Neural progenitor cell (in vitro differentiated cells): ENCODE measurements at regions not wholly inside any gene's neighbourhood (a gene's known extent, or its start where the extent isn't known, plus 50 kb on each side); places are given as distances from the start of the nearest gene placed in this dataset.
A peak's percentile ranks its signal among the peaks of the same experiment; 100 is the strongest.

Source experiments
- DNase-seq: peaks from one replicate; pipeline ENCODE4 v3.0.0-alpha.2; 2016; ENCODE audit warnings: low spot score
- H2AFZ ChIP-seq: fragments of 200-600 bp; sonication (generic); replicated peaks from 2 replicates; pipeline ENCODE4 v1.6.1; 2016; ENCODE audit warnings: antibody characterized with exemption
- H3F3A ChIP-seq: fragments of 200-600 bp; sonication (generic); 2 replicates; pipeline ENCODE4 v1.6.1; 2016; ENCODE audit warnings: antibody characterized with exemption, low read depth
- H3K27ac ChIP-seq: fragments of 200-600 bp; sonication (generic); 2 replicates; pipeline ENCODE4 v1.5.1; 2016; ENCODE audit warnings: mild to moderate bottlenecking
- H3K27me3 ChIP-seq: fragments of 200-600 bp; sonication (generic); 2 replicates; pipeline ENCODE4 v1.6.1; 2016; ENCODE audit warnings: mild to moderate bottlenecking, moderate library complexity
- H3K36me3 ChIP-seq: fragments of 200-600 bp; sonication (generic); 2 replicates; pipeline ENCODE4 v1.5.1; 2016
- H3K4me1 ChIP-seq: fragments of 200-600 bp; sonication (generic); 2 replicates; pipeline ENCODE4 v1.6.1; 2016; ENCODE audit warnings: mixed run types
- H3K4me2 ChIP-seq: fragments of 200-600 bp; sonication (generic); 2 replicates; pipeline ENCODE4 v1.6.1; 2016
- H3K4me3 ChIP-seq: fragments of 200-600 bp; sonication (generic); 2 replicates; pipeline ENCODE4 v1.5.1; 2016
- H3K79me2 ChIP-seq: fragments of 200-600 bp; sonication (generic); 2 replicates; pipeline ENCODE4 v1.6.1; 2016; ENCODE audit warnings: low read depth
- H3K9ac ChIP-seq: fragments of 200-600 bp; sonication (generic); 2 replicates; pipeline ENCODE4 v1.6.1; 2016
- H3K9me3 ChIP-seq: fragments of 200-600 bp; sonication (generic); 2 replicates; pipeline ENCODE4 v1.5.1; 2016; ENCODE audit warnings: low read depth
- H4K20me1 ChIP-seq: fragments of 200-600 bp; sonication (generic); 2 replicates; pipeline ENCODE4 v1.6.1; 2016; ENCODE audit warnings: low read depth
- H3K27ac Mint-ChIP-seq: 3 replicates; pipeline ENCODE4 v1.8.0; 2021; ENCODE audit warnings: mixed read lengths
- H3K27me3 Mint-ChIP-seq: 2 replicates; pipeline ENCODE4 v1.8.0; 2022; ENCODE audit warnings: low read depth, mild to moderate bottlenecking, inconsistent platforms, moderate library complexity, mixed read lengths; ENCODE audit not compliant: insufficient read depth
- H3K36me3 Mint-ChIP-seq: 3 replicates; pipeline ENCODE4 v1.8.0; 2021; ENCODE audit warnings: mixed read lengths
- H3K4me1 Mint-ChIP-seq: 3 replicates; pipeline ENCODE4 v1.8.0; 2021; ENCODE audit warnings: mixed read lengths
- H3K4me3 Mint-ChIP-seq: 3 replicates; pipeline ENCODE4 v1.8.0; 2021; ENCODE audit warnings: mild to moderate bottlenecking, moderate library complexity, mixed read lengths
- H3K9me3 Mint-ChIP-seq: 3 replicates; pipeline ENCODE4 v1.8.0; 2020; ENCODE audit warnings: mixed read lengths
- EZH2 ChIP-seq: fragments of 200-600 bp; sonication (generic); IDR thresholded peaks from 2 replicates; pipeline ENCODE4 v1.6.1; 2017; ENCODE audit warnings: antibody characterized with exemption, mild to moderate bottlenecking, moderate library complexity
- EZH2phosphoT487 ChIP-seq: fragments of 200-600 bp; sonication (generic); IDR thresholded peaks from 2 replicates; pipeline ENCODE4 v1.6.1; 2017; ENCODE audit warnings: antibody characterized with exemption
- TF ChIP-seq, protein P1 (sequence below): fragments of 200-600 bp; sonication (generic); IDR thresholded peaks from 2 replicates; pipeline ENCODE4 v1.5.1; 2017; ENCODE audit warnings: antibody characterized with exemption, mild to moderate bottlenecking

DNA sequence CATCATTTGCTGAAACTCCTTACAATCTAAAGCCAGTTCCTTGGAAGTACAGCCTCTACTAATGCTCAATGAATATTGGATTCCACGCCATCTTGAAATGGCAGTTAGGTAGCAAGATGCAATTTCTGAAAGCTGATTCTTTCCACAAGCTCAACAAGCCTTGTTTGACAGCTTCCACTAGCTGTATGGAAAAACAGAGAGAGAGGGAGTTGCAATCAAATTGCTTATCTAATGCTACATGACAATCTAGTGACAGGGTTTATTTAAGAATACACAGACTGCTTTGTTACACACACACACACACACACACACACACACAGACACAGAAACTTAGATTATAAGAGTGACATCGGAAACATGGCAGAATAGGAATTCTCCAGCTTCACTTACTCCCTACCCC, 288.4 kb upstream of the DEPDC1 start:
- Histone ChIP-seq H3F3A (no peaks in the 10 kb centered on the region), H3K4me2 (no peak overlapping the region), H3K27me3 (no peaks in the 10 kb centered on the region), H3K4me3 (no peak overlapping the region), H3K4me1 (no peaks in the 10 kb centered on the region), H3K36me3 (no peaks in the 10 kb centered on the region), H3K27ac (no peak overlapping the region), H2AFZ (no peak overlapping the region), H3K79me2 (no peaks in the 10 kb centered on the region), H4K20me1 (no peaks in the 10 kb centered on the region), H3K9me3 (no peaks in the 10 kb centered on the region), H3K9ac (no peak overlapping the region)
- Mint-ChIP-seq H3K36me3 (no peaks in the 10 kb centered on the region), H3K27ac (no peak overlapping the region), H3K4me3 (no peak overlapping the region), H3K27me3 (no peaks in the 10 kb centered on the region), H3K4me1 (no peaks in the 10 kb centered on the region), H3K9me3 (peaks cover 2% of the 10 kb centered on the region)
- no peak for DNase-seq
- no peak for TF ChIP-seq EZH2phosphoT487
- TF ChIP-seq EZH2, result no peak
- TF ChIP-seq, protein P1, sequence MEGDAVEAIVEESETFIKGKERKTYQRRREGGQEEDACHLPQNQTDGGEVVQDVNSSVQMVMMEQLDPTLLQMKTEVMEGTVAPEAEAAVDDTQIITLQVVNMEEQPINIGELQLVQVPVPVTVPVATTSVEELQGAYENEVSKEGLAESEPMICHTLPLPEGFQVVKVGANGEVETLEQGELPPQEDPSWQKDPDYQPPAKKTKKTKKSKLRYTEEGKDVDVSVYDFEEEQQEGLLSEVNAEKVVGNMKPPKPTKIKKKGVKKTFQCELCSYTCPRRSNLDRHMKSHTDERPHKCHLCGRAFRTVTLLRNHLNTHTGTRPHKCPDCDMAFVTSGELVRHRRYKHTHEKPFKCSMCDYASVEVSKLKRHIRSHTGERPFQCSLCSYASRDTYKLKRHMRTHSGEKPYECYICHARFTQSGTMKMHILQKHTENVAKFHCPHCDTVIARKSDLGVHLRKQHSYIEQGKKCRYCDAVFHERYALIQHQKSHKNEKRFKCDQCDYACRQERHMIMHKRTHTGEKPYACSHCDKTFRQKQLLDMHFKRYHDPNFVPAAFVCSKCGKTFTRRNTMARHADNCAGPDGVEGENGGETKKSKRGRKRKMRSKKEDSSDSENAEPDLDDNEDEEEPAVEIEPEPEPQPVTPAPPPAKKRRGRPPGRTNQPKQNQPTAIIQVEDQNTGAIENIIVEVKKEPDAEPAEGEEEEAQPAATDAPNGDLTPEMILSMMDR, result no peak

DNA sequence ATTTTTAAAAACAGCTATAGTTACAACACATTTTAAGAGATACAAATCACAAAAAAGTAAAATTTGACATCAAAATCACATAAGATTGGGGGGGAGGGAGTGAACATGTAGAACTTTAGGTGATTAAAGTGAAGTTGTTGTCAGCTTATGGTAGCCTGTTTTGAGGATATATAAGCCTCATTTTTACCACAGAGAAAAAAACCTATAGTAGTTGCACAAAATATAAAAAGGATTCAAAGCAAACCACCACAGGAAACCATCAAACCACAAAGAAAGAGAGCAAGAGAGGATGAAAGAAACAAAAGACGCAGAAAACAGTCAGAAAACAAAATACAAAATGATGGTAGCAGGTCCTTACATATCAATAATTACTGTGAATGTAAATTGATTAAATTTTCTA, 291.9 kb upstream of the DEPDC1 start:
- H3K9ac ChIP-seq, result no peak overlapping the region
- H3K36me3 Mint-ChIP-seq, result no peaks in the 10 kb centered on the region
- no peak overlapping the region for H3K4me3 ChIP-seq
- H3K27ac Mint-ChIP-seq, result no peak overlapping the region
- no peaks in the 10 kb centered on the region for H3F3A ChIP-seq
- no peaks in the 10 kb centered on the region for H3K4me1 ChIP-seq
- H3K36me3 ChIP-seq, result no peaks in the 10 kb centered on the region
- no peak overlapping the region for H3K4me3 Mint-ChIP-seq
- TF ChIP-seq EZH2 (no peak), EZH2phosphoT487 (no peak)
- TF ChIP-seq, protein P1, result no peak
- no peak for DNase-seq
- no peaks in the 10 kb centered on the region for H3K9me3 ChIP-seq
- H3K27ac ChIP-seq, result no peak overlapping the region
- no peaks in the 10 kb centered on the region for H3K27me3 ChIP-seq
- H3K27me3 Mint-ChIP-seq, result no peaks in the 10 kb centered on the region
- H3K4me2 ChIP-seq, result no peak overlapping the region
- H2AFZ ChIP-seq, result no peak overlapping the region
- no peaks in the 10 kb centered on the region for H3K79me2 ChIP-seq
- H3K9me3 Mint-ChIP-seq, result no peaks in the 10 kb centered on the region
- no peaks in the 10 kb centered on the region for H4K20me1 ChIP-seq
- H3K4me1 Mint-ChIP-seq, result no peaks in the 10 kb centered on the region

DNA sequence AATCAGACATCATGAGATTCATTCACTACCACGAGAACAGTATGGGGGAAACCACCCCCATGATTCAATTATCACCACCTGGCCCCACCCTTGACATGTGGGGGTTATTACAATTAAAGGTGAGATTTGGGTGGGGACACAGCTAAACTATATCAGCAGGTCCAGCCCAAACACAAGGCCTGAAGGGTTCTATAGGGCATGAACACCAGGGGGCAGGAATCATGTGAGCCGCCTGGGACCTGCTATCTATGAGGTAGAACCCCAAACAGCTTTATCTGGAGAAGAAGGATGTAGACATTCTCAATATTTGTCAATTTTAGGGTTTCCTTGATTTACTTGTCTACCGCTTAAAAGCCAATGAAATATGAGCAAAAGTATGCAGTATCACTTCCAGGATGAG, 294.9 kb upstream of the DEPDC1 start:
- Histone ChIP-seq H3K9me3 (no peaks in the 10 kb centered on the region), H2AFZ (no peak overlapping the region), H4K20me1 (no peaks in the 10 kb centered on the region), H3K4me3 (no peak overlapping the region), H3K36me3 (no peaks in the 10 kb centered on the region), H3F3A (no peaks in the 10 kb centered on the region), H3K79me2 (no peaks in the 10 kb centered on the region), H3K4me1 (no peaks in the 10 kb centered on the region), H3K9ac (no peak overlapping the region), H3K4me2 (no peak overlapping the region), H3K27me3 (no peaks in the 10 kb centered on the region), H3K27ac (no peak overlapping the region)
- no peak overlapping the region for H3K27ac Mint-ChIP-seq
- TF ChIP-seq, protein P1, result peak; percentile 23
- TF ChIP-seq EZH2phosphoT487 (no peak), EZH2 (no peak)
- no peaks in the 10 kb centered on the region for H3K36me3 Mint-ChIP-seq
- H3K9me3 Mint-ChIP-seq, result no peaks in the 10 kb centered on the region
- H3K4me3 Mint-ChIP-seq, result no peak overlapping the region
- no peaks in the 10 kb centered on the region for H3K4me1 Mint-ChIP-seq
- no peaks in the 10 kb centered on the region for H3K27me3 Mint-ChIP-seq
- DNase-seq, result peak; percentile 18

DNA sequence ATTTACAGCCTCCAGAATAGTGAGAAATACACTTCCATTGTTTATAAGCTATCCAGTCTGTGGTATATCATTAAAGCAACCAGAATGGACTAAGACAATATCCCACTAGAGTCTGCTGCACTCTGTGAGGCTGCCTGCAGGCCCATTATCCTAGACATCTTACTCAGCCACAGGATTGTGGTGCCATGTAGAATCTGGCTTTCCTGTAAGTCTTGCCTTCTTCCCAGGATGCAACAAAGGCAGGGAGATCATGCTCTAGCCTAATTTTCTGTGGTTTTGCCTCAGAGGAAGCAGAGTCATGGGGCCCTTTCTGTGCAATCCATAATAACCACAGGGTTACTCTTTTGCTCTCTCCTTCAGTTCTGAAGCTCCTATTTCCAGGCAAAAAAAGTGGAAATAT, 299.1 kb upstream of the DEPDC1 start:
- H3K27me3 Mint-ChIP-seq, result no peaks in the 10 kb centered on the region
- no peak overlapping the region for H3K27ac Mint-ChIP-seq
- Histone ChIP-seq H3K9ac (no peak overlapping the region), H2AFZ (no peak overlapping the region), H3K4me3 (no peak overlapping the region), H3F3A (no peaks in the 10 kb centered on the region), H3K36me3 (no peaks in the 10 kb centered on the region), H3K27me3 (no peaks in the 10 kb centered on the region), H3K9me3 (no peaks in the 10 kb centered on the region), H3K79me2 (no peaks in the 10 kb centered on the region), H3K4me2 (no peak overlapping the region), H4K20me1 (no peaks in the 10 kb centered on the region), H3K4me1 (no peaks in the 10 kb centered on the region), H3K27ac (no peak overlapping the region)
- H3K4me3 Mint-ChIP-seq, result no peak overlapping the region
- no peak for DNase-seq
- peaks cover 8% of the 10 kb centered on the region for H3K4me1 Mint-ChIP-seq
- TF ChIP-seq, protein P1, result no peak
- TF ChIP-seq EZH2 (no peak), EZH2phosphoT487 (no peak)
- no peaks in the 10 kb centered on the region for H3K36me3 Mint-ChIP-seq
- H3K9me3 Mint-ChIP-seq, result no peaks in the 10 kb centered on the region
